ENCODE measurements at regions not wholly inside any gene's neighbourhood (a gene's known extent, or its start where the extent isn't known, plus 50 kb on each side); places are given as distances from the start of the nearest gene placed in this dataset.

- TF ChIP-seq CTCF (IDR thresholded peaks at IDR 0.05 in 8 of 11, conservative IDR thresholded peaks at IDR 0.05 in 3 of 11) (no peak), POLR2AphosphoS5 (IDR thresholded peaks at IDR 0.05) (no peak)
These were observed 179.3 kb downstream of the OMA1 start for GRCh38 chr1:58367217-58367616.

Measured in spleen (tissue), 7 donors.